ENCODE measurements at regions not wholly inside any gene's neighbourhood (a gene's known extent, or its start where the extent isn't known, plus 50 kb on each side); places are given as distances from the start of the nearest gene placed in this dataset.
A peak's percentile ranks its signal among the peaks of the same experiment; 100 is the strongest.

- no peaks in the 10 kb centered on the region for H3K36me3 ChIP-seq
- no peaks in the 10 kb centered on the region for H3K4me1 ChIP-seq
- no peak overlapping the region for H3K4me3 ChIP-seq
- no peak overlapping the region for H3K27ac ChIP-seq
- 30 to 35% methylated on average over 9 of the region's 9 CpGs for WGBS, 2 donors
- no peaks in the 10 kb centered on the region for H3K9me3 ChIP-seq
- FAIRE-seq (no peak), ATAC-seq (no peak), DNase-seq (no peak)
- H3K27me3 ChIP-seq = no peaks in the 10 kb centered on the region
- TF ChIP-seq CTCF (IDR thresholded peaks at IDR 0.05) = no peak
- intact Hi-C loops (cut with DNase I) = no loop called here
These were observed 431.3 kb downstream of the TSN start for GRCh38 chr2:122186761-122187222.

GRCh38 chr2:122191331-122191730 lies 435.9 kb downstream of the TSN start:
- FAIRE-seq (no peak), ATAC-seq (peak in 3 of 4 donors; percentile 65 to 74 (median 72)), DNase-seq (peak in 2 of 6 donors; percentile 4 to 28)
- intact Hi-C loops (cut with DNase I) = no loop called here
- Histone ChIP-seq H3K36me3 (no peaks in the 10 kb centered on the region), H3K27me3 (no peaks in the 10 kb centered on the region), H3K4me3 (no peak overlapping the region), H3K9me3 (no peaks in the 10 kb centered on the region), H3K4me1 (no peaks in the 10 kb centered on the region), H3K27ac (no peak overlapping the region)
- peak in 1 of 4 donors; percentile 18 for TF ChIP-seq CTCF (IDR thresholded peaks at IDR 0.05)
- 27 to 31% methylated on average over 5 of the region's 5 CpGs for WGBS, 2 donors

GRCh38 chr2:122193622-122194021 lies 438.2 kb downstream of the TSN start:
- H3K27ac ChIP-seq = no peak overlapping the region
- no peaks in the 10 kb centered on the region for H3K9me3 ChIP-seq
- no peaks in the 10 kb centered on the region for H3K4me1 ChIP-seq
- DNase-seq (no peak), FAIRE-seq (no peak), ATAC-seq (no peak)
- no peaks in the 10 kb centered on the region for H3K27me3 ChIP-seq
- no peaks in the 10 kb centered on the region for H3K36me3 ChIP-seq
- intact Hi-C loops (cut with DNase I) = no loop called here
- 59 to 71% methylated on average over 6 of the region's 6 CpGs for WGBS, 2 donors
- H3K4me3 ChIP-seq = no peak overlapping the region
- no peak for TF ChIP-seq CTCF (IDR thresholded peaks at IDR 0.05)

- no peaks in the 10 kb centered on the region for H3K27me3 ChIP-seq
These were observed 439.1 kb downstream of the TSN start for GRCh38 chr2:122194546-122194945.

More at GRCh38 chr2:122194546-122194945, 439.1 kb downstream of the TSN start:
- no peaks in the 10 kb centered on the region for H3K4me1 ChIP-seq
- no peak for DNase-seq
- no peak overlapping the region for H3K27ac ChIP-seq
- TF ChIP-seq CTCF (IDR thresholded peaks at IDR 0.05) = no peak
- H3K4me3 ChIP-seq = no peak overlapping the region
- no peak for FAIRE-seq
- 61 to 69% methylated on average over 2 of the region's 2 CpGs for WGBS, 2 donors
- intact Hi-C loops (cut with DNase I) = no loop called here
- H3K9me3 ChIP-seq = no peaks in the 10 kb centered on the region
- ATAC-seq = no peak
- no peaks in the 10 kb centered on the region for H3K36me3 ChIP-seq
